Stimulated activated CD8-positive, alpha-beta memory T cell treated with anti-CD3 and anti-CD28 coated beads, Interleukin-4, amount 100 ng/mL, for 1 hour (primary cell): ENCODE measurements at regions not wholly inside any gene's neighbourhood (a gene's known extent, or its start where the extent isn't known, plus 50 kb on each side); places are given as distances from the start of the nearest gene placed in this dataset.
"Not testable (repeated sequence)": the region's sequence is repeated elsewhere in the genome, so short reads cannot be mapped to it uniquely, and the experiment has no call there.

ENCODE experiments used
- DNase-seq, 2 donors: peaks; one replicate each; pipeline ENCODE4 v3.0.0-alpha.2; 2020; ENCODE audit warnings: low read depth in 2 of 2, low spot score in 1 of 2

GRCh38 chr7:16098058-16098457 is 323.3 kb downstream of the CRPPA start:
- DNase-seq: no peak

- no peak for DNase-seq
Observed at GRCh38 chr7:16095171-16095950, 326.0 kb downstream of the CRPPA start.

- no peak for DNase-seq
Observed at GRCh38 chr7:16094651-16095050, 326.7 kb downstream of the CRPPA start.

- DNase-seq: no peak
Observed at GRCh38 chr7:16092711-16093110, 328.6 kb downstream of the CRPPA start.

- no peak for DNase-seq
Observed at GRCh38 chr7:16091701-16092310, 329.5 kb downstream of the CRPPA start.

- DNase-seq: no peak
Observed at GRCh38 chr7:16089801-16090200, 331.5 kb downstream of the CRPPA start.

- DNase-seq: no peak
Observed at GRCh38 chr7:16089191-16089590, 332.1 kb downstream of the CRPPA start.

- DNase-seq: no peak
Observed at GRCh38 chr7:16086743-16087142, 334.6 kb downstream of the CRPPA start.

- not testable (repeated sequence) for DNase-seq
Observed at GRCh38 chr7:16085780-16086179, 335.6 kb downstream of the CRPPA start.

GRCh38 chr7:16084875-16085274 is 336.5 kb downstream of the CRPPA start:
- no peak for DNase-seq

- DNase-seq: no peak
Observed at GRCh38 chr7:16084370-16084769, 337.0 kb downstream of the CRPPA start.

- DNase-seq: no peak
Observed at GRCh38 chr7:16083931-16084330, 337.4 kb downstream of the CRPPA start.

- DNase-seq: no peak
Observed at GRCh38 chr7:16080131-16080530, 341.2 kb downstream of the CRPPA start.

- no peak for DNase-seq
Observed at GRCh38 chr7:16079723-16080122, 341.6 kb downstream of the CRPPA start.

GRCh38 chr7:16078076-16078952 is 343.0 kb downstream of the CRPPA start:
- no peak for DNase-seq

- DNase-seq: no peak
Observed at GRCh38 chr7:16071246-16071857, 350.0 kb downstream of the CRPPA start.

- no peak for DNase-seq
Observed at GRCh38 chr7:16070806-16071205, 350.5 kb downstream of the CRPPA start.

- no peak for DNase-seq
Observed at GRCh38 chr7:16069998-16070397, 351.3 kb downstream of the CRPPA start.

GRCh38 chr7:16068183-16068582 is 353.2 kb downstream of the CRPPA start:
- no peak for DNase-seq

- no peak for DNase-seq
Observed at GRCh38 chr7:16067711-16068110, 353.6 kb downstream of the CRPPA start.

GRCh38 chr7:16066805-16067459 is 354.4 kb downstream of the CRPPA start:
- DNase-seq: no peak
